ENCODE measurements at regions not wholly inside any gene's neighbourhood (a gene's known extent, or its start where the extent isn't known, plus 50 kb on each side); places are given as distances from the start of the nearest gene placed in this dataset.
"Not testable (repeated sequence)": the region's sequence is repeated elsewhere in the genome, so short reads cannot be mapped to it uniquely, and the experiment has no call there.

DNA sequence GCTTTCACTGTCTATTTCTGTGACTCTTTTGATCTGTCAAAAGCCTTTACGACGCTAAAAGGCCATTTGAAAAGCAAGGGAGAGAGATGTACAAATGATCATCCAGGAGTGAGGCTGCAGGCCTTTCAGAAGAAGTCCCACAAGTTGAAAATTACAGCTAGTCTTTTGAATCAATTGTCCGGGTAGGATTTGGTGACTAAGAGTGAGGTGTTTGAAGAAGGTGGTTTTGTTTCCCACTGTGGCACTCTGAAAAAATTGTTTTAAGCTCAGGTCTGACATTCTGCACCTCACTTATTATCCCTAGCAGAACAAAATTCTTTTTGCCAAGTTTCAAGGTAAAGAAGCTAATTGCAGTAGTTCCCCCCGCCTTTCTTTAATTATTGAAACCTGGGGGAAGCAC lies 50.8 kb upstream of the TMEM108 start:
- no peak for DNase-seq

DNA sequence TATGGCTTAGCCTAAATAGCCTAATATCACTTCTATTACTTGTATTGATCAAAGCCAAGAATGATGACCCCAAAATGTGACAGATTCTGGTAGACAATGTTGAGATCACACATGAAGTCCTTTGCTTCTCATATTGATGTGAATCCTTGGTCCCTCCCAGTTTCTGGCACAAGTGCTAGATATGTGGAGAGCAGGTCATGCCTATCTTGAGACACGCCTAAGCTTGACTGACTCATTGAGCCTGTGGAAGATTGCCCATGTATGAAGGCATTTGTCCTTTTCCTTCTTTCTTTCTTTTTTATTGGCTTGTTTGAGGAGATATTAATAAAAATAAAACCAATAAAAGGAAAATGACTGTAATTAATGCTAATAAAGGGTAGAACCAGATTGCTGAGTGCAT lies 54.0 kb upstream of the TMEM108 start:
- no peak for DNase-seq

DNA sequence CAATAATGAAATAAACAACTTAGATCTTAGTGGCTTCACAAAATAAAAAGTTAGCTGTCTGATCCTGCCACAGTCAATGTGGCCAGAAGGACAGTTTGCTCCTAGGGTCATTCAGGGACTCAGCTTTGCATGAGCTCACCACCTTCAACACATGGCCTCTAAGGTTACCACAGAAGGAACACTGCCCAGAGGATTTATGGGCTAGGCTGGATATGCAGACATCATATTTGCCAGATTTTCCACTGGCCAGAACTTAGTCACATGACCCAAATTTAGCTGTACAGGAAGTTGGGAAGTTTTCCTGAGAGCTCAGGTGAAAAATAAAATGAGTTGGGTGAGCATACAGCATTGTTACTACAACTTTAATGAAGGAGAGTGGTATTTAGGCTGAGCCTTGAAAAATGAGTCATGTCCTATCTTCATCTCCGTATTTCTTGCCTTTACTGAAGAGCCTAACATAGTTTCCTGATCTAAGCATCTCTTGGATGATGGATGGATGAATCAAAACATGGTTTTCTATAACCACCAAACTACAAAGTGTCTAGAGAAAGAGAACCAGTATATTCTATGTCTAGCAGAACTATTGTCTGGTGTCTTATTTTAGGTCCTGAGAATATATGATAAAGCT lies 54.9 kb upstream of the TMEM108 start:
- DNase-seq = no peak

- DNase-seq = no peak
Measured at GRCh38 chr3:132981719-132982118, 56.5 kb upstream of the TMEM108 start.

GRCh38 chr3:132980102-132980501 lies 58.1 kb upstream of the TMEM108 start:
- no peak for DNase-seq

GRCh38 chr3:132979606-132980005 lies 58.6 kb upstream of the TMEM108 start:
- no peak for DNase-seq

DNA sequence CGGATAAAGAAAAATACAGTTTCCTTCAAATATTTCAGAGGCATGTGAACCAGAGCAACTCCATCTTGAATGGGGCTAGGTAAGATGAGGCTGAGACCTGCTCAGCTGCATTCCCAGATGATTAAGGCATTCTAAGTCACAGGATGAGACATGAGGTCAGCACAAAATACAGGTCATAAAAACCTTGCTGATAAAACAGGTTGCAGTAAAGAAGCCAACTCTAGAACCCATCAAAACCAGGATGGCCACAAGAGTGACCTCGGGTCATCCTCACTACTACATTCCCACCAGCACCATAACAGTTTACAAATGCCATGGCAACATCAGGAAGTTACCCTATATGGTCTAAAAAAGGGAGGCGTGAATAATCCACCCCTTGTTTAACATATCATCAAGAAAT lies 59.2 kb upstream of the TMEM108 start:
- DNase-seq = not testable (repeated sequence)

GRCh38 chr3:132978464-132978863 lies 59.7 kb upstream of the TMEM108 start:
- no peak for DNase-seq

DNA sequence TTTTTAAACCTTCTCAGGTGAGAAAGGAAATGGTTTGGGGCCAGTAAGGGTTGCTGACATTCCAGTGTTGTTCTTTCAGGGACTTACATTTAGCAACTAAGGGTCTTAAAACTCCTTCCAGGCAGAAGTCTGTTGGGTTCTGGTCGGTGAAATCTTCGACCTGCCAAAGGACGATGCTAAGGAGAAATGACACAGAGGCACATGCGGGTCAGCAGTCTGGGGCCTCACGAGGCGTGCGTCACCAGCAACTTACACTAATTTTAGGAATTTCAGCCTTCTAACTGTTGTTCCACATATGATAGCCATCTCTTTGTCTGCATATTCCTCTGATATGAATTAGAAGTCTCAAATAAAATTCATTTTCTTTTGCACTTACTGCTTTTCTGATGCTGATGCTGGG lies 64.1 kb upstream of the TMEM108 start:
- no peak for DNase-seq

- no peak for DNase-seq
Measured at GRCh38 chr3:132973441-132973840, 64.8 kb upstream of the TMEM108 start.

- DNase-seq = no peak
Measured at GRCh38 chr3:132972333-132972732, 65.9 kb upstream of the TMEM108 start.

DNA sequence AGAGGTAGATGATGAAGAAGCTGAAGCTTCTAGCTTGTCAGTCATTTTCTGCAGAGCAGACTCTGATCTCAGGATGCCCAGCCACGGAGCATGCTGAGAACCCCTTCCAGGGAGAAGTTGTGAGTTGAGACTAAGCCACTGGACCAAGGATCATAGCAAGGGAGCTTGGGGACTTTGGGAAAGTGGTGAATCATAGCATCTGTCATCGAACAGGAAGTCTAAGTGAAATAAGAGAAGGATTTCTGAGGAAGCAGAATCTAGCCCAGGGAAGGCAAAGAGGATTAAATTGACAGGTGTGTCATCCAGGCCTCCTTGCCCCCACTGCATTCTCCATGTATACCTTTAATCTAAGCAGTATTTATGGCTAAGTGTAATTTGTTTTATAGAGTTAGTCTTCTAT lies 71.8 kb upstream of the TMEM108 start:
- DNase-seq = no peak

DNA sequence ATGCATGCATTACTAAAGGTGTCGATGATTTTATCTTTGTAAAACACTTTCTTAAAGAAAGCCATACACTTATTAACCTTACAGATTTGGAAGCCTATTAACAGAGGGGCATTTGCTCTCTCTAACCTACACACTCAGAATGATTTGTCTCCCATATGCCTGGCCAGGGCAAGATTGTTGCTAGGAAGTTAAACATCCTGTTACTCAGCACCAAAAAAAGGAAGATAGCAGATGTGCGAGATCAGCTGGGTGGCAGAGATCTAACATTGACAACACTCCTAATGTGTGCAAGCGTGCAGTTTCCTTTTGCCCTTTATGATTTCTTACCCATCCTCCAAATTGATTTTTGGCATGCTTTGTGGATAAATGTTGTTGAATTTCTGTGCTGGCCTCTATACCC lies 73.9 kb upstream of the TMEM108 start:
- no peak for DNase-seq

GRCh38 chr3:132963786-132964185 lies 74.4 kb upstream of the TMEM108 start:
- DNase-seq = no peak

- DNase-seq = no peak
Measured at GRCh38 chr3:132961991-132962390, 76.2 kb upstream of the TMEM108 start.

DNA sequence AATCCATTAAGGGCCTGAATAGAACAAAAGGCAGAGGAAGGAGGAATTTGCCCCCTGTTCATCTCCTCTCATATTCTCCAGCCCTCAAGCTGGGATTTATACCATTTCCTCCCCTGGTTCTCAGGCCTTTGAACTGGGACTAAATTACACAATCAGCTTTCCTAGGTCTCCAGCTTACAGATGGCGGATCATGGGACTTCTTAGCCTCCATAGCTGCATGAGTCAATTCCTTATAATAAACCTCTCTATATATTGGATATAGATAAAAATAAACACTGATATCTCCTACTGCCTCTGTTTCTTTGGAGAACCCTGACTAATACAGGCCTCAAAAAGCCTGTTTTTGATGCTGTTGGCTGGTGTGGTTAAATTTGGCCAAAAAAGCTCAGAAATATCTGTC lies 84.5 kb upstream of the TMEM108 start:
- DNase-seq = no peak

- no peak for DNase-seq
Measured at GRCh38 chr3:132927896-132928295, 110.3 kb upstream of the TMEM108 start.

DNA sequence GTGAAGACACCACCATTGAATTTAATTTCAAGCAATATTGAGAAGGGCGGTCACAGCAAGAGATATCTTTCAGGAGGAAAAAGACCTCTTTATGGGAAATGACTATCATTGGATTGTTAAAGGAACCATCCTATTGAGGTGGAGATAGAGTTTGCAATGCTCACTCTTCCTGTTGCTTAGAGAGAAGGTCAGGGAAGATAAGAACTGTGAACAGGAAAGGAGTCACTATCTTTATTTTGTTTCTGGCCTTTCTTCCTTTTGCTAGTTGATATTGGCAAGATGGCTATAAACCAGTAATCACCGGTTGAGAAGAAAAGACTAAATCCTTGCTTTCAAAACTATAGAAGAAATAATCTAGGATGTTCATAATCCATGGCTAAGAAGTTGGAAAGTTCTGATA lies 112.1 kb upstream of the TMEM108 start:
- no peak for DNase-seq

- DNase-seq = no peak
Measured at GRCh38 chr3:132925256-132925930, 112.8 kb upstream of the TMEM108 start.

GRCh38 chr3:132916096-132916495 lies 122.1 kb upstream of the TMEM108 start:
- no peak for DNase-seq

DNA sequence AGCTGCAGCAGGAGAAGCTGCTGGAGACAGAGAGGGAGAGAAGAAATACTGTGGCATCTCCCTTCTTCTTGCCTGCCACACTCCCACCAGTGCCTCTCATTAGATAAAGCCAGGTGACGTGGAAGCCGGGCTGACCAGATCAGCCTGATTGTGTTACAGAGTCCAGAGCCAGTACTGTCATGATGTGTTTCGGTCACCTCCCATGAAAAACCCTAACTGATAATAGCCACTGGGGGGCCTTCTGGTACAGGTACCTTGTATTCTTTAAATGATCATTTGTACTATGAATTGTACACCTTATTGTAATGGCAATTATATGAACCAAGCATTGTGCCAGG lies 125.8 kb upstream of the TMEM108 start:
- DNase-seq = no peak

GRCh38 chr3:132911741-132912415 lies 126.3 kb upstream of the TMEM108 start:
- no peak for DNase-seq

DNA sequence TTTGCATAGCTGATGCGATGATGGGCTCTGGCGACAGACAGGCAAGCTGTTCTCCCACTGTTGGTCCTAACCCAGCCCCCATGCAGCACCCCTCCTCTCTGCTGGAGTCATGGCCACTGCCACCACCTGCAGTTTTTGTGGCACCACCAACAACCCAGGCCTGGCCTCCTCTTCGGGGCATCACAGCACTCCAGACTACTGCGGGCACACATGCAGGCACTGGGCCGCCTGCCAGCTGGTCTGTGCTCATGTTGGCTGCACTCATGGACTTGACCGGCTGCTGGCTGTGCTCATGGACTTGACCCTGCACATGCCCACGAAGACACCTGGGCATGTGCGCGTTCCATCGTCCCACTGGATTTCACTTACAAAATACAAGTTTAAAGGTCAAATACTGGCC lies 130.9 kb upstream of the TMEM108 start:
- no peak for DNase-seq

- no peak for DNase-seq
Measured at GRCh38 chr3:132900481-132900880, 137.7 kb upstream of the TMEM108 start.

- DNase-seq = no peak
Measured at GRCh38 chr3:132898141-132898540, 140.1 kb upstream of the TMEM108 start.
